Stomach (tissue), 4 donors: ENCODE measurements at regions not wholly inside any gene's neighbourhood (a gene's known extent, or its start where the extent isn't known, plus 50 kb on each side); places are given as distances from the start of the nearest gene placed in this dataset.
"Not testable (repeated sequence)": the region's sequence is repeated elsewhere in the genome, so short reads cannot be mapped to it uniquely, and the experiment has no call there.

ENCODE experiments used
- CTCF ChIP-seq, 7 experiments: fragments of 450-650 bp in 4 of 7; fragments of 200-600 bp in 3 of 7; sonication (generic) in 3 of 7; IDR thresholded peaks; one replicate each; pipeline ENCODE4 v1.5.1; 2016 to 2019; ENCODE audit warnings: antibody characterized with exemption in 7 of 7, control low read depth in 2 of 7, mild to moderate bottlenecking in 1 of 7
- EP300 ChIP-seq: sonication (generic); formaldehyde crosslinking; IDR thresholded peaks from one replicate; pipeline ENCODE4 v1.6.1; 2017; ENCODE audit warnings: antibody characterized with exemption

GRCh38 chr14:35194183-35194582, 71.8 kb downstream of the PRORP start:
- not testable (repeated sequence) for TF ChIP-seq CTCF (IDR thresholded peaks at IDR 0.05); EP300
